ENCODE measurements at regions not wholly inside any gene's neighbourhood (a gene's known extent, or its start where the extent isn't known, plus 50 kb on each side); places are given as distances from the start of the nearest gene placed in this dataset.

DNA sequence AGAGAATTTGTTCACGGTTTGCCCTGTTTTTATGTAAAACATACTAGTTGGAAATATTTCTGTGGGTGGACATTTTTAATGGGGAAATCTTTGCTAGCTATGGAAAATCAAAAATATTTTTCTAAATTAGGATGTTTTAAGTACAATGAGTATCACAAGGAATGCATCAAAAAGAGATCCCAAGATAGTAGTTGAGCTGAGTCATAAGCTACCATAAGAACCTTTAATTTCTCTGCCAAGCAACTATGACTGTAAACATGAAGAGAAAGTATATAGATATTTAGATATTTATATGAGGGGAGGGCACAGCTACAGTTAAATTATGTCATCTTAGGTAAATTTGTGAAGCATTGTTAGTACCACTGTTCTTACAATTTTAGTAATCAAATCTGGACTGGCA is 646.2 kb downstream of the XIRP2 start:
- no peak for TF ChIP-seq POLR2A (IDR thresholded peaks at IDR 0.05)
- TF ChIP-seq, protein P1, sequence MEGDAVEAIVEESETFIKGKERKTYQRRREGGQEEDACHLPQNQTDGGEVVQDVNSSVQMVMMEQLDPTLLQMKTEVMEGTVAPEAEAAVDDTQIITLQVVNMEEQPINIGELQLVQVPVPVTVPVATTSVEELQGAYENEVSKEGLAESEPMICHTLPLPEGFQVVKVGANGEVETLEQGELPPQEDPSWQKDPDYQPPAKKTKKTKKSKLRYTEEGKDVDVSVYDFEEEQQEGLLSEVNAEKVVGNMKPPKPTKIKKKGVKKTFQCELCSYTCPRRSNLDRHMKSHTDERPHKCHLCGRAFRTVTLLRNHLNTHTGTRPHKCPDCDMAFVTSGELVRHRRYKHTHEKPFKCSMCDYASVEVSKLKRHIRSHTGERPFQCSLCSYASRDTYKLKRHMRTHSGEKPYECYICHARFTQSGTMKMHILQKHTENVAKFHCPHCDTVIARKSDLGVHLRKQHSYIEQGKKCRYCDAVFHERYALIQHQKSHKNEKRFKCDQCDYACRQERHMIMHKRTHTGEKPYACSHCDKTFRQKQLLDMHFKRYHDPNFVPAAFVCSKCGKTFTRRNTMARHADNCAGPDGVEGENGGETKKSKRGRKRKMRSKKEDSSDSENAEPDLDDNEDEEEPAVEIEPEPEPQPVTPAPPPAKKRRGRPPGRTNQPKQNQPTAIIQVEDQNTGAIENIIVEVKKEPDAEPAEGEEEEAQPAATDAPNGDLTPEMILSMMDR (IDR thresholded peaks at IDR 0.05) = no peak
